SU-DHL-6 (cell line): ENCODE measurements at regions not wholly inside any gene's neighbourhood (a gene's known extent, or its start where the extent isn't known, plus 50 kb on each side); places are given as distances from the start of the nearest gene placed in this dataset.

ENCODE experiments used
- H2AFZ ChIP-seq: fragments of 200-600 bp; sonication (generic); 2 replicates; pipeline ENCODE4 v1.6.1; 2014; ENCODE audit warnings: low read depth, mild to moderate bottlenecking, moderate library complexity, mixed read lengths, antibody characterized with exemption, low read length; ENCODE audit not compliant: severe bottlenecking
- H3F3A ChIP-seq: fragments of 200-600 bp; shearing (Covaris generic); 2 replicates; pipeline ENCODE4 v1.6.0; 2016; ENCODE audit warnings: antibody characterized with exemption, mild to moderate bottlenecking; ENCODE audit not compliant: insufficient read depth
- H3K27ac ChIP-seq: fragments of 200-600 bp; sonication (generic); 2 replicates; pipeline ENCODE4 v1.5.1; 2016; ENCODE audit warnings: low read depth, mild to moderate bottlenecking, low read length, moderate library complexity, mixed read lengths
- H3K27me3 ChIP-seq: fragments of 200-600 bp; sonication (generic), shearing (Covaris generic); 2 replicates; pipeline ENCODE4 v1.6.0; 2014; ENCODE audit warnings: mild to moderate bottlenecking, low read length
- H3K36me3 ChIP-seq: fragments of 200-600 bp; sonication (generic); 2 replicates; pipeline ENCODE4 v1.6.1; 2014; ENCODE audit warnings: mild to moderate bottlenecking, low read length, mixed read lengths
- H3K4me2 ChIP-seq: fragments of 300-600, 200-600 bp; shearing (Covaris generic), sonication (generic); 2 replicates; pipeline ENCODE4 v1.6.0; 2014; ENCODE audit warnings: low read length, low read depth, mild to moderate bottlenecking; ENCODE audit not compliant: poor library complexity, severe bottlenecking
- H3K4me3 ChIP-seq: fragments of 200-600 bp; sonication (generic); 2 replicates; pipeline ENCODE4 v1.5.1; 2014; ENCODE audit warnings: antibody characterized with exemption, low read length, mild to moderate bottlenecking, mixed read lengths; ENCODE audit not compliant: insufficient read depth, poor library complexity, severe bottlenecking
- H3K79me2 ChIP-seq: fragments of 200-600 bp; sonication (generic); 2 replicates; pipeline ENCODE4 v1.6.1; 2014; ENCODE audit warnings: mild to moderate bottlenecking, low read length, moderate library complexity; ENCODE audit not compliant: insufficient read depth
- H3K9ac ChIP-seq: fragments of 200-600 bp; sonication (generic); 2 replicates; pipeline ENCODE4 v1.7.0; 2014; ENCODE audit warnings: mild to moderate bottlenecking, low read length
- H3K9me2 ChIP-seq: fragments of 200-600 bp; sonication (generic); replicated peaks from 2 replicates; pipeline ENCODE4 v1.6.1; 2014; ENCODE audit warnings: low read length; ENCODE audit not compliant: insufficient read depth
- H3K9me3 ChIP-seq: fragments of 200-600 bp; sonication (generic); 2 replicates; pipeline ENCODE4 v1.6.1; 2014; ENCODE audit warnings: low read length, mixed read lengths; ENCODE audit not compliant: insufficient read depth
- H4K20me1 ChIP-seq: fragments of 200-600 bp; sonication (generic); 2 replicates; pipeline ENCODE4 v1.6.1; 2014; ENCODE audit warnings: low read depth, mild to moderate bottlenecking, antibody characterized with exemption, low read length, moderate library complexity, mixed read lengths
- CTCF ChIP-seq: fragments of 200-600 bp; sonication (generic); IDR thresholded peaks from one replicate; pipeline ENCODE4 v1.5.1; 2017; ENCODE audit warnings: antibody characterized with exemption, mild to moderate bottlenecking, low read length, moderate library complexity; ENCODE audit not compliant: insufficient read depth, poor library complexity, severe bottlenecking
- EZH2phosphoT487 ChIP-seq: fragments of 200-600 bp; sonication (generic), shearing (Covaris generic); conservative IDR thresholded peaks from 2 replicates; pipeline ENCODE4 v1.6.1; 2018; ENCODE audit warnings: mild to moderate bottlenecking, antibody characterized with exemption, low read length, moderate library complexity, mixed read lengths

DNA sequence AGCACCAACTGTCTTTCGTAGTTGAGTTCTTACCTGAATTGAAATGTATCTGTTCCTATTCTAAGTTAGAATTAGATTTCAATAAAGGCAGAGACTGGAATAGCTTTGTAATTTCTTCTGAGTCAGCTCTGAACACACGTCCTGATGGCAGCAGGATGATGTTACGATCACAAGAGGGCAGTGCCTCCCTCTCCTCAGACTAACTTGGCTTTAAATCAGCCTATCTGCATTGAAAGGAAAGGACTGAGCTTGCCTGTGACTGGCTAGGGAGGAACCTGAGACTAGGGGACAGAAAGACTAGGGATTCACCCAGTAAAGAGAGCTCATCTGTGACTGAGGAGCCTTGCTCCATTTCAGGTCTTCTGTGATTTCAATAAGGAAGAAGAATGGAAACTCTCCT, 323.7 kb upstream of the OR4E1 start:
- H3F3A ChIP-seq: no peaks in the 10 kb centered on the region
- TF ChIP-seq EZH2phosphoT487: no peak
- TF ChIP-seq CTCF: peak; percentile 31
- H3K79me2 ChIP-seq: no peaks in the 10 kb centered on the region

DNA sequence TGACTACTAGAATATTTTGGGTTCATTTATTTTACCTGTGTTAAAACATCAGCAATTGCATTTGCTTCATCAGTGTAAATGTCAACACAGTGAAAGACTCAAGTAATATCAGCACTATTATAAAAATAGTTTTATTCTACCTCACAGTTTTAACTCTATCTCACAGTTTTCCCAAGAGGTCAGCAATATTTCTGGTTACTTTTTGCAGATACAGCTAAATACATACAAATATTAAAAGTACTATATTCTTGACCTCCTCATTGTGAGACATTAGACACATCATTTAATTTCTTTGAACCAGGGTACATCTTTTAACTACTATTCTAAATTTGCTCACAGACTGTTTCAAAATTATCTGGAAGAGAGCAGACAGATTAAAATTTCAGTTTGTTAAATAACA, 321.7 kb upstream of the OR4E1 start:
- no peaks in the 10 kb centered on the region for H3K27me3 ChIP-seq
- H3K4me2 ChIP-seq: no peak overlapping the region
- H3K4me3 ChIP-seq: no peak overlapping the region
- TF ChIP-seq CTCF (no peak), EZH2phosphoT487 (no peak)
- H2AFZ ChIP-seq: no peak overlapping the region
- no peaks in the 10 kb centered on the region for H3K9me2 ChIP-seq
- no peak overlapping the region for H3K27ac ChIP-seq
- H3K9me3 ChIP-seq: no peaks in the 10 kb centered on the region
- H4K20me1 ChIP-seq: no peaks in the 10 kb centered on the region
- H3K9ac ChIP-seq: no peak overlapping the region
- H3K79me2 ChIP-seq: no peaks in the 10 kb centered on the region
- no peaks in the 10 kb centered on the region for H3F3A ChIP-seq
- H3K36me3 ChIP-seq: no peaks in the 10 kb centered on the region

More for the DNA sequence above, 323.7 kb upstream of the OR4E1 start:
- H3K9me3 ChIP-seq: no peaks in the 10 kb centered on the region
- H3K9ac ChIP-seq: no peak overlapping the region
- H3K4me3 ChIP-seq: no peak overlapping the region
- H3K9me2 ChIP-seq: no peaks in the 10 kb centered on the region
- H3K27me3 ChIP-seq: no peaks in the 10 kb centered on the region
- H3K4me2 ChIP-seq: no peak overlapping the region
- H4K20me1 ChIP-seq: no peaks in the 10 kb centered on the region
- no peak overlapping the region for H3K27ac ChIP-seq
- H2AFZ ChIP-seq: no peak overlapping the region
- no peaks in the 10 kb centered on the region for H3K36me3 ChIP-seq

- H3K9me2 ChIP-seq: no peaks in the 10 kb centered on the region
Measured at GRCh38 chr14:21993837-21994236, 320.2 kb upstream of the OR4E1 start.

More at GRCh38 chr14:21993837-21994236, 320.2 kb upstream of the OR4E1 start:
- no peaks in the 10 kb centered on the region for H4K20me1 ChIP-seq
- no peak overlapping the region for H3K9ac ChIP-seq
- H2AFZ ChIP-seq: no peak overlapping the region
- no peaks in the 10 kb centered on the region for H3F3A ChIP-seq
- TF ChIP-seq CTCF: no peak
- TF ChIP-seq EZH2phosphoT487: no peak
- no peaks in the 10 kb centered on the region for H3K79me2 ChIP-seq
- H3K36me3 ChIP-seq: no peaks in the 10 kb centered on the region
- no peaks in the 10 kb centered on the region for H3K27me3 ChIP-seq
- H3K9me3 ChIP-seq: no peaks in the 10 kb centered on the region
- H3K27ac ChIP-seq: no peak overlapping the region
- no peak overlapping the region for H3K4me2 ChIP-seq
- H3K4me3 ChIP-seq: no peak overlapping the region
